Neural cell (in vitro differentiated cells): ENCODE measurements at regions not wholly inside any gene's neighbourhood (a gene's known extent, or its start where the extent isn't known, plus 50 kb on each side); places are given as distances from the start of the nearest gene placed in this dataset.

ENCODE experiments used
- H2AFZ ChIP-seq: fragments of 200-600, 300-800 bp; sonication (generic), shearing (Covaris generic); 2 replicates; pipeline ENCODE4 v1.6.0; 2014; ENCODE audit warnings: low read depth, mild to moderate bottlenecking, antibody characterized with exemption, low read length, moderate library complexity
- H3F3A ChIP-seq: fragments of 200-600 bp; shearing (Covaris generic); 2 replicates; pipeline ENCODE4 v1.6.1; 2016; ENCODE audit warnings: mild to moderate bottlenecking, moderate library complexity, mixed read lengths, antibody characterized with exemption, low read length; ENCODE audit not compliant: insufficient read depth, poor library complexity, severe bottlenecking
- H3K27ac ChIP-seq: fragments of 200-600, 300-800 bp; sonication (generic), shearing (Covaris generic); 2 replicates; pipeline ENCODE4 v1.5.1; 2014; ENCODE audit warnings: mild to moderate bottlenecking, low read length, moderate library complexity
- H3K27me3 ChIP-seq: fragments of 300-800, 200-600 bp; sonication (generic), shearing (Covaris generic); 2 replicates; pipeline ENCODE4 v1.6.0; 2014; ENCODE audit warnings: mild to moderate bottlenecking, low read depth, low read length, moderate library complexity; ENCODE audit not compliant: insufficient read depth
- H3K36me3 ChIP-seq: fragments of 300-800, 200-600 bp; sonication (generic), shearing (Covaris generic); 2 replicates; pipeline ENCODE4 v1.5.1; 2014; ENCODE audit warnings: mild to moderate bottlenecking, antibody characterized with exemption, low read length, moderate library complexity; ENCODE audit not compliant: insufficient read depth
- H3K4me2 ChIP-seq: fragments of 300-800, 200-600 bp; sonication (generic), shearing (Covaris generic); 2 replicates; pipeline ENCODE4 v1.6.0; 2014; ENCODE audit warnings: mild to moderate bottlenecking, low read length
- H3K4me3 ChIP-seq: fragments of 300-800, 200-600 bp; sonication (generic), shearing (Covaris generic); 2 replicates; pipeline ENCODE4 v1.5.1; 2014; ENCODE audit warnings: mild to moderate bottlenecking, low read length, moderate library complexity
- H3K79me2 ChIP-seq: fragments of 200-600 bp; shearing (Covaris generic); replicated peaks from 2 replicates; pipeline ENCODE4 v1.6.0; 2014; ENCODE audit warnings: mild to moderate bottlenecking, low read length, moderate library complexity; ENCODE audit not compliant: insufficient read depth
- H3K9ac ChIP-seq: fragments of 300-800, 200-600 bp; sonication (generic), shearing (Covaris generic); 2 replicates; pipeline ENCODE4 v1.6.1; 2016; ENCODE audit warnings: mild to moderate bottlenecking, low read length, mixed read lengths
- H3K9me2 ChIP-seq: fragments of 200-600 bp; shearing (Covaris generic); 2 replicates; pipeline ENCODE4 v1.6.1; 2016; ENCODE audit warnings: mild to moderate bottlenecking, low read length, mixed read lengths; ENCODE audit not compliant: insufficient read depth
- H3K9me3 ChIP-seq: fragments of 200-600, 300-800 bp; sonication (generic), shearing (Covaris generic); 2 replicates; pipeline ENCODE4 v1.6.1; 2016; ENCODE audit warnings: mild to moderate bottlenecking, mixed run types, low read length, moderate library complexity, mixed read lengths
- H4K20me1 ChIP-seq: fragments of 200-600 bp; shearing (Covaris generic); 2 replicates; pipeline ENCODE4 v1.6.1; 2016; ENCODE audit warnings: mild to moderate bottlenecking, mixed run types; ENCODE audit not compliant: insufficient read depth
- EP300 ChIP-seq: fragments of 450-650 bp; conservative IDR thresholded peaks from 2 replicates; pipeline ENCODE4 v1.6.1; 2014; ENCODE audit warnings: antibody characterized with exemption, mild to moderate bottlenecking, moderate library complexity; ENCODE audit not compliant: poor library complexity, severe bottlenecking
- EZH2 ChIP-seq: fragments of 200-600, 300-800 bp; shearing (Covaris generic), sonication (generic); IDR thresholded peaks from 2 replicates; pipeline ENCODE4 v1.6.1; 2014; ENCODE audit warnings: antibody characterized with exemption, low read length, borderline replicate concordance, mild to moderate bottlenecking; ENCODE audit not compliant: insufficient read depth, poor library complexity, severe bottlenecking
- MXI1 ChIP-seq: fragments of 450-650 bp; conservative IDR thresholded peaks from 2 replicates; pipeline ENCODE4 v1.6.1; 2014; ENCODE audit warnings: antibody characterized with exemption, mild to moderate bottlenecking; ENCODE audit not compliant: poor library complexity, severe bottlenecking
- POLR2AphosphoS5 ChIP-seq: IDR thresholded peaks from 2 replicates; pipeline ENCODE4 v1.6.1; 2012
- RAD21 ChIP-seq: fragments of 450-650 bp; conservative IDR thresholded peaks from 2 replicates; pipeline ENCODE4 v1.6.1; 2014; ENCODE audit warnings: antibody characterized with exemption, mild to moderate bottlenecking, moderate library complexity
- SMC3 ChIP-seq: fragments of 450-650 bp; conservative IDR thresholded peaks from 2 replicates; pipeline ENCODE4 v1.6.1; 2014; ENCODE audit warnings: antibody characterized with exemption, mild to moderate bottlenecking, moderate library complexity; ENCODE audit not compliant: poor library complexity
- TAF1 ChIP-seq: IDR thresholded peaks from 2 replicates; pipeline ENCODE4 v1.6.1; 2012; ENCODE audit warnings: low read depth
- TF ChIP-seq, protein P1 (sequence below): IDR thresholded peaks from 2 replicates; pipeline ENCODE4 v1.6.1; 2012; ENCODE audit warnings: borderline replicate concordance
- TF ChIP-seq, protein P2 (sequence below): fragments of 450-650 bp; IDR thresholded peaks from 2 replicates; pipeline ENCODE4 v1.5.1; 2014; ENCODE audit warnings: antibody characterized with exemption, mild to moderate bottlenecking, moderate library complexity; ENCODE audit not compliant: poor library complexity, severe bottlenecking

DNA sequence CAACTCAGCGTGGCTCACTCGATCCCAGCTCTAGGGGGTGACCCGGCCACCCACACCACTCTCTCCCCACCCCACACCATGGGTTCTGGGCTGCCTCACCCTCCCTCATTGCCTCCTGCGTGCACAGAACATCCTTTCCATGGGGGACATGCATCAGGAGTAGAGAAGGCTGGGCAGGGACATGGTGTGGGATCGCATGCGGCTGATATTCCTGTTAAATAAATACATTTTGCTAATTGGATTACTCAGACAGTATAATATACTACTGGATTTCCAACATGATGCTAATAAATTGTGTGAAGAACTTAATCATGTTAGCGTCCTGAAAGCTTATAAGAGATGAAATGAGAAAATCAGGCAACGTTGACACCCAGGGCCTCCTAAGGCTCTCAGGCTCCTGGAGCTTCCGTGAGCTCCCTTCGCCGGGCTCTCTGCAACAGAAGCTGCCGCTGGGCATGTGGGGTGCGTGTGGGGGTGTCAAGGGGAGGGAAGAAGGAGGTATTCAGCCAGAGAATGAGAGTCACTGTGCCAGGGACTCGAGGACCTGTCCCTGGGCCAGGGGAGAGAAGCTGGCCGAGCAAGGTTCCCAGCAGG is 173.1 kb upstream of the TNRC6C start:
- H3K9ac ChIP-seq = no peak overlapping the region
- H3K9me3 ChIP-seq = no peaks in the 10 kb centered on the region
- H3K4me3 ChIP-seq = no peak overlapping the region
- no peak for TF ChIP-seq RAD21
- no peak for TF ChIP-seq EZH2
- no peak for TF ChIP-seq SMC3
- TF ChIP-seq MXI1 = no peak
- TF ChIP-seq, protein P1, sequence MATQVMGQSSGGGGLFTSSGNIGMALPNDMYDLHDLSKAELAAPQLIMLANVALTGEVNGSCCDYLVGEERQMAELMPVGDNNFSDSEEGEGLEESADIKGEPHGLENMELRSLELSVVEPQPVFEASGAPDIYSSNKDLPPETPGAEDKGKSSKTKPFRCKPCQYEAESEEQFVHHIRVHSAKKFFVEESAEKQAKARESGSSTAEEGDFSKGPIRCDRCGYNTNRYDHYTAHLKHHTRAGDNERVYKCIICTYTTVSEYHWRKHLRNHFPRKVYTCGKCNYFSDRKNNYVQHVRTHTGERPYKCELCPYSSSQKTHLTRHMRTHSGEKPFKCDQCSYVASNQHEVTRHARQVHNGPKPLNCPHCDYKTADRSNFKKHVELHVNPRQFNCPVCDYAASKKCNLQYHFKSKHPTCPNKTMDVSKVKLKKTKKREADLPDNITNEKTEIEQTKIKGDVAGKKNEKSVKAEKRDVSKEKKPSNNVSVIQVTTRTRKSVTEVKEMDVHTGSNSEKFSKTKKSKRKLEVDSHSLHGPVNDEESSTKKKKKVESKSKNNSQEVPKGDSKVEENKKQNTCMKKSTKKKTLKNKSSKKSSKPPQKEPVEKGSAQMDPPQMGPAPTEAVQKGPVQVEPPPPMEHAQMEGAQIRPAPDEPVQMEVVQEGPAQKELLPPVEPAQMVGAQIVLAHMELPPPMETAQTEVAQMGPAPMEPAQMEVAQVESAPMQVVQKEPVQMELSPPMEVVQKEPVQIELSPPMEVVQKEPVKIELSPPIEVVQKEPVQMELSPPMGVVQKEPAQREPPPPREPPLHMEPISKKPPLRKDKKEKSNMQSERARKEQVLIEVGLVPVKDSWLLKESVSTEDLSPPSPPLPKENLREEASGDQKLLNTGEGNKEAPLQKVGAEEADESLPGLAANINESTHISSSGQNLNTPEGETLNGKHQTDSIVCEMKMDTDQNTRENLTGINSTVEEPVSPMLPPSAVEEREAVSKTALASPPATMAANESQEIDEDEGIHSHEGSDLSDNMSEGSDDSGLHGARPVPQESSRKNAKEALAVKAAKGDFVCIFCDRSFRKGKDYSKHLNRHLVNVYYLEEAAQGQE = no peak
- TF ChIP-seq, protein P2, sequence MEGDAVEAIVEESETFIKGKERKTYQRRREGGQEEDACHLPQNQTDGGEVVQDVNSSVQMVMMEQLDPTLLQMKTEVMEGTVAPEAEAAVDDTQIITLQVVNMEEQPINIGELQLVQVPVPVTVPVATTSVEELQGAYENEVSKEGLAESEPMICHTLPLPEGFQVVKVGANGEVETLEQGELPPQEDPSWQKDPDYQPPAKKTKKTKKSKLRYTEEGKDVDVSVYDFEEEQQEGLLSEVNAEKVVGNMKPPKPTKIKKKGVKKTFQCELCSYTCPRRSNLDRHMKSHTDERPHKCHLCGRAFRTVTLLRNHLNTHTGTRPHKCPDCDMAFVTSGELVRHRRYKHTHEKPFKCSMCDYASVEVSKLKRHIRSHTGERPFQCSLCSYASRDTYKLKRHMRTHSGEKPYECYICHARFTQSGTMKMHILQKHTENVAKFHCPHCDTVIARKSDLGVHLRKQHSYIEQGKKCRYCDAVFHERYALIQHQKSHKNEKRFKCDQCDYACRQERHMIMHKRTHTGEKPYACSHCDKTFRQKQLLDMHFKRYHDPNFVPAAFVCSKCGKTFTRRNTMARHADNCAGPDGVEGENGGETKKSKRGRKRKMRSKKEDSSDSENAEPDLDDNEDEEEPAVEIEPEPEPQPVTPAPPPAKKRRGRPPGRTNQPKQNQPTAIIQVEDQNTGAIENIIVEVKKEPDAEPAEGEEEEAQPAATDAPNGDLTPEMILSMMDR = no peak
- no peak for TF ChIP-seq EP300
- no peak for TF ChIP-seq POLR2AphosphoS5
- no peak for TF ChIP-seq TAF1
- H3K79me2 ChIP-seq = no peaks in the 10 kb centered on the region
- no peak overlapping the region for H3K27ac ChIP-seq
- H3K36me3 ChIP-seq = no peaks in the 10 kb centered on the region
- H2AFZ ChIP-seq = no peak overlapping the region
- H3K27me3 ChIP-seq = no peaks in the 10 kb centered on the region
- no peaks in the 10 kb centered on the region for H3K9me2 ChIP-seq
- no peaks in the 10 kb centered on the region for H4K20me1 ChIP-seq
- no peaks in the 10 kb centered on the region for H3F3A ChIP-seq
- no peak overlapping the region for H3K4me2 ChIP-seq

DNA sequence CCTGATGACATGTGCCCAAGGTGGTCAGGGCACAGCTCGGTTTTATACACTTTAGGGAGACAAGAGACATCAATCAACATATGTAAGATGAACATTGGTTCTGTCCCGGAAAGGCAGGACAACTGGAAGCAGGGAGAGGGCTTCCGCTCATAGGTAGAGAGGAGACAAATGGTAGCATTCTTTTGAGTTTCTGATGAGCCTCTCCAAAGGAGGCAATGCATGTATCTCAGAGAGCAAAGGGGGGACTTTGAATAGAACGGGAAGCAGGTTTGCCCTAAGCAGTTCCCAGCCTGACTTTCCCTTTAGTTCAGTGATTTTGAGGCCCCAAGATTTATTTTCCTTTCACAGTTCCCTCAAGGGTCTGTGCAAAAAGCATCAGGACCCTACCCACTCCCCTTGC is 172.4 kb upstream of the TNRC6C start:
- H3K9me3 ChIP-seq = no peaks in the 10 kb centered on the region
- no peaks in the 10 kb centered on the region for H3K79me2 ChIP-seq
- no peaks in the 10 kb centered on the region for H3F3A ChIP-seq
- H3K4me3 ChIP-seq = no peak overlapping the region
- no peak overlapping the region for H3K9ac ChIP-seq
- H3K4me2 ChIP-seq = no peak overlapping the region
- H3K9me2 ChIP-seq = no peaks in the 10 kb centered on the region
- TF ChIP-seq EP300 (no peak), EZH2 (no peak), POLR2AphosphoS5 (no peak), RAD21 (no peak), MXI1 (no peak), TAF1 (no peak), SMC3 (no peak)
- TF ChIP-seq, protein P1 = no peak
- TF ChIP-seq, protein P2 = no peak
- H3K36me3 ChIP-seq = no peaks in the 10 kb centered on the region
- H3K27ac ChIP-seq = no peak overlapping the region
- no peak overlapping the region for H2AFZ ChIP-seq
- H4K20me1 ChIP-seq = no peaks in the 10 kb centered on the region
- no peaks in the 10 kb centered on the region for H3K27me3 ChIP-seq
